GM12873 (cell line): ENCODE measurements at regions not wholly inside any gene's neighbourhood (a gene's known extent, or its start where the extent isn't known, plus 50 kb on each side); places are given as distances from the start of the nearest gene placed in this dataset.

Source experiments
- CTCF ChIP-seq: IDR thresholded peaks from 2 replicates; pipeline ENCODE4 v1.5.1; 2012; ENCODE audit warnings: low read depth, mild to moderate bottlenecking, moderate library complexity, low read length, control low read depth; ENCODE audit not compliant: insufficient read depth; ENCODE audit errors: missing control alignments

GRCh38 chr9:82325907-82326306, 337.3 kb downstream of the SPATA31D1 start:
- TF ChIP-seq CTCF = no peak

GRCh38 chr9:82327641-82328040, 339.1 kb downstream of the SPATA31D1 start:
- no peak for TF ChIP-seq CTCF

GRCh38 chr9:82331079-82331478, 342.5 kb downstream of the SPATA31D1 start:
- TF ChIP-seq CTCF = no peak

GRCh38 chr9:82332018-82332773, 343.6 kb downstream of the SPATA31D1 start:
- no peak for TF ChIP-seq CTCF

- TF ChIP-seq CTCF = no peak
Observed at GRCh38 chr9:82332774-82333152, 344.2 kb downstream of the SPATA31D1 start.

- no peak for TF ChIP-seq CTCF
Observed at GRCh38 chr9:82333671-82334070, 345.1 kb downstream of the SPATA31D1 start.

- no peak for TF ChIP-seq CTCF
Observed at GRCh38 chr9:82334286-82334685, 345.7 kb downstream of the SPATA31D1 start.
